COR-L47 (cell line): ENCODE measurements at regions not wholly inside any gene's neighbourhood (a gene's known extent, or its start where the extent isn't known, plus 50 kb on each side); places are given as distances from the start of the nearest gene placed in this dataset.
A peak's percentile ranks its signal among the peaks of the same experiment; 100 is the strongest.
"Not testable (repeated sequence)": the region's sequence is repeated elsewhere in the genome, so short reads cannot be mapped to it uniquely, and the experiment has no call there.

Experiments
- DNase-seq: peaks from one replicate; lab custom pipeline; 2025; lab: John Stamatoyannopoulos, UW

DNA sequence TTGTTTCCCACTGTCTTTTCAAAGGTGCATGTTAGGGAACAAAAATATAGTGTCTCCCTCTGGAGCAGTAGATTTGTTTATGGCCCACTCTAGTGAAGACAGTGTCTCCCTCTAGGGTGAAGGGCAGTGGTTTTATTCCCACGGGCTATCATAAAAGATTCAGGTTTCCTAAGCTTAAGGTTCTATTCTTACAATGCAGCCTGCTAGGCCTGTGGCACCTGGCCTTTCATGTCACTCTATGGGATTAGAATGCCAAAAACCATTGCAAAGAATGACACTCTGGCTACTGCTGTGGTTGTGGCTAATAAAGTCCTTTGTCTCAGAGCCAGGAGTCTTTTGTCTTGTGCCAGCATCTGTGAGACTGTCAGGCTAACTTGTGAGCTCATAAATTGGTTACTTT lies 92.6 kb upstream of the GPR39 start:
- not testable (repeated sequence) for DNase-seq

DNA sequence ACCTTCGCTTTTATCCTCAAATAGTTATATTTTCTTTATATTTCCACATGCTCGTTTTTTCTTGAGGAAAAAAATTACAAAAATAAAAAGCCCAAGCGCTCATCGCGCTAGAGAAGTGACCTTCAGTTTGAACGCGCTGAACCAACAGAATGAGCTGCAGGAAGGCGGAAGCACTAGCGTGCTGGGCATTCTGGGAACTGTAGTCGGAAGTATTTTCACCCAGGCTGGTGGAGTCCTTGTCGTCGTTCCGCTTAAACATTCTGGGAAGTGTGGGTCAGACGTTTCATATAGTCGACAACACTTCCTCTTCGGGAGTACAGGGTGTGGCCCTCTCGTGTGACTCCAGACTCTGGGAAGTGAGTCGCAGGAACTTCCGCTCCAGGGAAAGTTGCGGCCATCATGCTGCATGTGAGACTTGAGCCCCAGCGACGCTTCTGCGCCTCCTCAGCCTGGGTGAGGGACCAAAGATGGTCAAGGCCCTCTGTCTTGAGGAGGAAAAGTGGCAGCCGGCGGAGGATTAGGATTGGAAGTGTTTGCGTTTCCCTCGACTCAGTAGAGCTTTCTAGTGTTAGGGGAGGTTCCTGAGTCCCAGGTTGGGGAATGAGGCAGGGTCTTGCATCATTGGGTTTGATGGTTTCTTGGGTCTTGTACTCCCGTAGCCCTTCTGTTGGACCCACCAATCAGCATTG lies 84.1 kb upstream of the GPR39 start:
- DNase-seq, result not testable (repeated sequence)

DNA sequence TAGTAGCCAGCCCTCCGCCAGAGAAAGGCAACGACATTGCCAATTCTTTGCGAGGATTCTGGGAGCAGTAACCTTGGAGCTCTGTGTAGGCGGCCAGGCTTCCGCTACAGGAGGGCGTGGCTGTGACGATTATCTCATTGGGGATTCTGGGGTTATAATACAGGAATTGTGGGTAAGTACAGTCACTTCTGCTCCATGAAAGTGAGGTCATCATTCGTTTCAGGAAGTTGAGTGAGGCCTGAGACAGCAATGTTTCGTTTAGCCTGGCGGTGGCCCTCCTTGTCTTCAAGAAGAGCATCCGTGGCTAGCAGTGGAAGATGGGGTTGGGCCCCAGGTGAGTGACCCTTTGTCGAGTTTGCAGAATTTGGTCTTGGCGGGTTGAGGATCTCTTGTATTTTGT lies 79.5 kb upstream of the GPR39 start:
- not testable (repeated sequence) for DNase-seq

DNA sequence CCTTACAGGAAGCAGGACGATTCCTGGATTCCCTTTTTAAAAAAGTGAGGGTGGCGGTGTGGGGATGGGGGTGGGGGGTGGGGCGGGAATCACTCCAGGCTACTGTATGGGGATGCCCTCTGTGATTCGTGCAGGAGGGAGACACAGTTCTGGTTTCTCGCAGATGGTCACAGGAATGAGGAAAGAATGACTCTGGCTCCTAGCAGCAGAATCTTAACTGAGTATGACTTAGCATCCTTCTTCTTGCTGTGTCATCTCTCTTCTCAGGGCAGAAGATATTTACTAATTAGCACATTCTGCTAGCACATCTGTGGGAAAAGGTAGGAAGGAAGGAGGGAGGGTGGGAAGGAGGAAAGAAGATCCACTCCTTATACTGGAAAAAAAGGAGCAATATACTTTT lies 78.8 kb upstream of the GPR39 start:
- DNase-seq, result not testable (repeated sequence)

DNA sequence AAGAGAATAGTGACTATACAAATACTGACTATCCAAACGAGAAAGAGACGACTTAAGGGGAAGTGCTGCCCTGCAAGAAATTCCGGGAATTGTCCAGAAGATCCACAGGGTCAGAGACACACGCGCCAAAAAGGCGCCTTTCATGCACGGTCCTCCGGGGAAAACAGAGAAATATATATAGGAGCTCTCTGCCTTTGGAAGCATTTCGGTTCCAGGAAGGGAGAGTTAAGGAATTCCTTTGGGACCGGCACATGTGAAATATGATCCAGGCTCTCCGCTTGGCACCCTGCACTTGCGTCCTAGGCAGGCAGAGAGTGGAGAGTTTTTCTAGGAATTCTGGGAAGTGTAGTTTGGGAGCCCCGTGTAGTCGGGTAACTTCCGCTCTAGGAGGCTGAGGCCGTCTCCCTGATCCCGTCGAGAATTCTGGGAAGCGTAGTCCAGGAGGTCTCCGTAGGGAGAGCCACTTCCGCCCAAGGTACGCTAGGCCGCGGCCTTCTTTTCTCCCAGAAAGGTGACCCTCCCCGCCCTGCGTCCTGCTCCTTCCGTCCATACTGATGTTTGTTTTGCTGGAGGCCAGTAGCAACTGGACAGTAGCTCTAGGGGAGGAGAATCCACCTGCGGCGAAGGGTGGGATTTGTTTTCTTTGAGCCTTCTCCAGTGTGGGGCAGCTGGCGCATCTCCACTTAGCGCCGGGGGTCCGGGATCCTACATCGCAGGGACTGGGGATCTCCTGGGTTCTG lies 69.4 kb upstream of the GPR39 start:
- peak; percentile 39 for DNase-seq

DNA sequence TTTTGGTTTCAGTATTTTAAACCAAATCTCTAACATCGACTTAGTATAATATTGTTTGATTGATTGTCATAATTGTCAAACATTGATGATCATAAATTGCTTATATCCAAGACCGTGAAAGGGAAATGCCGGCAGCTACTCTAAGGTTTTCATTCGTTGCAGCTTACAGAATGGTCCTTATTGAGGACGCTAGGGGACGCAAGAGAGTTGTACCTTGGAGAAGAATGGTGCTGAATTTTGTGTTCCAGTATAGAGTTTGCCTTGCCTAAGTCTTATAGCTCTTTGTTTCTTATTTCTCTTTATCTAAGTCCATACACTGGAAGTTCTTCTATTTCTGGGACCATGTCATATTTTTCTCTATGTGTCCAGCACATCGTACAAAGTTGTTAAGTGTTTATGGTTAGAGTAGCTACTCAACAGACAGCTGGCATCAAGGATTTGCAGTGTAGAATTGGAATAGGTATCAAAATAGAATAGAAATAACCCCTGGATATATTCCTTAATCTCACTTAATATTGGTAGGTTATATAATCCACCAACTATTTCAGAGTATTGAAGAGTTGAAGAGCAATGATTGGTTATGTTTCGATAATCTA lies 67.4 kb upstream of the GPR39 start:
- not testable (repeated sequence) for DNase-seq

DNA sequence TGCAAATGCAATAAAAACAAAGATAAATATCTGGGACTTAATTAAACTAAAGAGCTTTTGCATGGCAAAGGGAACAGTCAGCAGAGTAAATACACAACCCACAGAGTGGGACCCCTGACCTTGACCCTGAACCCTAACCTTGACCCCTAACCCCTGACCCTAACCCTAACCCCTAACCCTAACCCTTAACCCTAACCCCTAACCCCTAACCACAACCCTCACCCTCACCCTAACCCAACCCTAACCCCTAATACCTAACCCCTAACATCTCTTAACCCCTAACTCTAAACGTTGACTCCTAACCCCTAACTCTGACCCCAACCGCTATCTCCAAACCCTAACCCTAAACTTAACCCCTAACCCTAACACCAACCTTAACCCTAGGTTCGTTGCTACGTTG lies 64.9 kb upstream of the GPR39 start:
- DNase-seq, result not testable (repeated sequence)

DNA sequence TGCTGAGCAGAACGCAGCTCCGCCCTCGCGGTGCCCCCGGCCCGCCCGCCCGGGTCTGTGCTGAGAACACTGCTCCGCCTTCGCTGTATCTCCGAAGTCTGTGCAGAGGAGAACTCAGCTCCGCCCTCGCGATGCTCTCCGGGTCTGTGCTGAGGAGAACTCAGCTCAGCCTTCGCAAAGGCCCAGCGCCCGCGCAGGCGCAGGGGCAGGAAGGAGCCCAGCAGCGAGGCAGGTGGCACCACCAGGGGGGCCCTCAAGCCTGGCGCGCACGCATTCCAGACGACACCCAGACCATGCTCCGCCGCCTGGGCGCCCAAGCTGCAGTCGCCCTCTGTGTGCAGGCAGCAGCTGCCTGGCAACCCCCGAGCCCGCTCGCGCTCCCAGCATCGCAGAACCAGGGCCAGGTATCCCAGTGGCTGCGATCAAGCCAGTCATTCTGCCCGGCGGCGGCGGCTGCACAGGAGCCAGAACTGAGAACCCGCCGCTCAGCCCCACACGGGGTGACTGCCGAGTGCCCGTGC lies 64.1 kb upstream of the GPR39 start:
- peak; percentile 58 for DNase-seq

DNA sequence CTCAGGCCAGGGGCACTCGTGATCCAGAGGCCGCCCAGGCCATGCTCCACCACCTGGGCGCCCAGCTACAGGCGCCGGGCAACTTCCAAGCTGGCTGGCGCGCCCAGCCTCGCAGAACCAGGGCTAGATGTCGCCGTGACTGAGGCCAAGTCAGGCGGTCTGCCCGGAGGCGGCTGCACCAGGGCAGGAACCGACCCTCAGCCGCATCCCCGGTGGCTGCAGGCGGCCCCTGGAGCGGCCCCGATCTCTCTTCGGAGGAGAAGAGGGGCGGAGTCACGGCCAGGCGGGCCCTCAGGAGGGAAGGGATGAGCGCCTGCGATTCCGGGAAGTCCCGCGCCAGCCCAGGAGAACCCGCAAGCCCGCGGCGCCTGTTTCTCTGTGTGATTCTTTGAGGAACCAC lies 63.2 kb upstream of the GPR39 start:
- DNase-seq, result not testable (repeated sequence)

DNA sequence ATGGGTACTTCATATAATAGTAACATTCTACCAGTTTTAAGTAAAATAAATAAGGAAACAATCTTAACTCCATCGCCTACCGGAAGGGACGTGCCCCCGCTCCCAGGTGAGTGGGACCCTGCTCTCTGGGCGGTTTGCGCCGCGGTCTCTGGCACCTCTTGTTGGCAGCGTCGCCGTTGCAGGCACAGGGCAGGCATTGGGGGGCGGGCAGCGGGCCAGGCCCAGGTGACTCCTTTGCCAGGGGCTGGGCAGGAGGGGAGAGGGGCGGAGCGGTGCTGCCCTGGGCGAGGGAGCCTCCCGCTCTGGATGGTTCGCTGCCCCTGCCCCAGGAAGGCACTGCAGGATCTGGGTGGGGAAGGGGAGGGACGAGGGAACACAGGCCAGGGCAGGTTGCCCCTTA lies 55.6 kb upstream of the GPR39 start:
- not testable (repeated sequence) for DNase-seq

DNA sequence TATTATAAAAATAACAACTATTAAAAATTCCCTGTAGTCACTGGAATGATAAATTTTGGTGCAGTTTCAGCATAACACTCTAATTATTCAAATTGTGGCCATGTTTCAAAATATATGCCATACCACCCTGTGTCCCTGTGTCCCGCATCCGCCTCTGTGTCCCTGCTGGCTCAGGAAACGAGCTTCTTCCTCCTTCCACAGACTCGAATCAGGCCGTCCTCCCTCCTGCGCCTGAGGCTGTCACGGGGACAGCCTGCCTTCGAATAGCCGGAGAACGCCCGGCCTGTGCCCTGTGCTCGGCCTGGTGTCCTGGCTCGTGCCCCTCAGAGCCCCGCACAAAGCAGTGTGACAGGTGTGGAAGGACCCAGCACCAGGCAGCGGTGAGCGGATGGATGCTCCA lies 55.1 kb upstream of the GPR39 start:
- DNase-seq, result not testable (repeated sequence)

DNA sequence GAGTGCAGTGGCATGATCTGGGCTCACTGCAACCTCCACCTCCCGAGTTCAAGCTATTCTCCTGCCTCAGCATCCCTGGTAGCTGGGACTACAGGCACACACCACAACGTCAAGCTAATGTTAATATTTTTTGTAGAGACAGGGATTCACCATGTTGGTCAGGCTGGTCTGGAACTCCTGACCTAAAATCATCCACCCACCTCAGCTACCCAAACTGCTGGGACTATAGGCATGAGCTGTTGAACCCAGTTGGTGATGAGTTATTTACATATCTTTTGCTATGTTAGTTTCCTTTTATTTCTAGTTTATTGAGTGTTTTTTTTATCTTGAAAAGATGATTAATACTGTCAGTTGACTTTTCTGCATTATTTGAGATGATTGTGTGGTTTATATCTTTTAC lies 53.3 kb upstream of the GPR39 start:
- DNase-seq, result not testable (repeated sequence)

DNA sequence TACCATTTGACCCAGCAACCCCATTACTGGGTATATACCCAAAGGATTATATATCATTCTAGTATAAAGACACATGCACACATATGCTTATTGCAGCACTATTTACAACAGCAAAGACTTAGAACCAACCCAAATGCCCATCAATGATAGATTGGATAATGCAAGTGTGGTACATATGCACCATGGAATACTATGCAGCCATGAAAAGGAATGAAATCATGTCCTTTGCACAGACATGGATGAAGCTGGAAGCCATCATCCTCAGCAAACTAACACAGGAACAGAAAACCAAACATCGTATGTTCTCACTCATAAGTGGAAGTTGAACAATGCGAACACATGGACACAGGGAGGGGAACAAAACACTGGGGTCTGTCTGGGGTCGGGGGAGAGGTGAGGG lies 50.6 kb upstream of the GPR39 start:
- DNase-seq, result not testable (repeated sequence)

DNA sequence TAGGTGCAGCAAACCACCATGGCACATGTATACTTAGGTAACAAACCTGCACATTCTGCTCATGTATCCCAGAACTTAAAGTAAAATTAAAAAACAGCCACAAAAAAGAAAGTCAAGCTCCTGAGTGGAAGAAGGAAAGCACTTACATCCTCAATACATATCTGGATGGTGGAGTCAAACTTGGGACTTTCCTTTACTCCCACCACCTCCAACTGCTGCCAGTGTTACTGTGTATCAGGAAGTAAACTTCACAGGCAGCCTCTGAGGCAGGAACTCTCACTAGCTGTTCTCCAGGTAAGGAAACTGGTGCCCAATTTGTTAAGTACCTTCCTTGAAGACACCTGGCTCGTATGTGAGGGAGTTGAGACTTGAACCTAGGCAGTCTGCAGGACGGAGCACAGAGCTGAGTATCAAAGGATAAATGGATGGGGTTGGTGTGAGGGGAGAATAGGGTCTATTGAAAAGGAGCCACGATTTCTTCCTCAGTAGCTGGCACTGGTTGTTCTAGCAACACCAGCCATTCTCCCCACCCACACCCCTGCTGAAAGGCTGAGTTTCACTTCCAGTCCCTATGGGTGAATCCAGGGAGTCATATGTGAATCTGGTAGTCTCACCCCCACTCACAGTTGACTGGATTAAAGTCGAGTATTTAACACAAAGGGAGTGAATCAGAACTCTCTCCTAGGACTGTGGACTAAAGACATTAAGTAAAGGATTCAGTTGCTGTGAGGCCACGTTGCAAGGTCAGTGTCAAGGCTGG lies 50.0 kb upstream of the GPR39 start:
- no peak for DNase-seq
